Fibroblast of skin of scalp (primary cell): ENCODE measurements at regions not wholly inside any gene's neighbourhood (a gene's known extent, or its start where the extent isn't known, plus 50 kb on each side); places are given as distances from the start of the nearest gene placed in this dataset.

Experiments
- DNase-seq: peaks from one replicate; pipeline ENCODE4 v3.0.0-alpha.2; 2013

DNA sequence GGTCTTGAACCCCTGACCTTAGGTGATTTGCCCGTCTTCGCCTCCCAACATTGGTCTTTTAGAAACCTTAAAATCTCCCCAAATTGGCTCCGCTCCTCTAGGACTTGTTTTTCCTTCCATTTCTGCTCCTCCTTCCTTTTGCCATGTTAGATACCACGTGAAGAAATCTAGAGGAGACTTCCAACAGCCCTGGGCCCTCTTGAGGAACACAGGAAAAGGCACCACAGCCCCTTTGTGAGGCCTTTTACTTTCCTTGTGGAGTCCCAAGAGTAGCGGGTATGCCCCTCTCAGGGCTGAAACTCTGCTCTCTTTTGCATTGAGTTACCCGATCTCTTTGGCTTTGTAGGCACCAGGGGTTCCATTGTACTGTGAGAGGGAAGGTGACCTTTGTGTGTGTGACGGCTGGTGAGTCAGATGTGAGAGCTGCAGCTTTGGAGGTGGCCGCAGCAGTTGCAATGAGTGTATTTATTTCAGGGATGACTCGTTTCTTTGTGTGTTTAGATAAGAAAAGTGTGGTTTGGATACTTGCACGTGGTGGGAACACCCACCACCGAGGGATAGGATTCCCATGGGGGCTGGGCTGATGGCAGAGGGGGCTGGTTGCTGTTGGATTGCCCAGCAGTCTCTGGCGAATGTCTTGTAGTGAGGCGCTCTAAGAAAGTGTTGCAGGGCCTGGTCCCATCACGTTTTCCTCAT, 218.4 kb upstream of the HS6ST1 start:
- DNase-seq = peak; percentile 96

DNA sequence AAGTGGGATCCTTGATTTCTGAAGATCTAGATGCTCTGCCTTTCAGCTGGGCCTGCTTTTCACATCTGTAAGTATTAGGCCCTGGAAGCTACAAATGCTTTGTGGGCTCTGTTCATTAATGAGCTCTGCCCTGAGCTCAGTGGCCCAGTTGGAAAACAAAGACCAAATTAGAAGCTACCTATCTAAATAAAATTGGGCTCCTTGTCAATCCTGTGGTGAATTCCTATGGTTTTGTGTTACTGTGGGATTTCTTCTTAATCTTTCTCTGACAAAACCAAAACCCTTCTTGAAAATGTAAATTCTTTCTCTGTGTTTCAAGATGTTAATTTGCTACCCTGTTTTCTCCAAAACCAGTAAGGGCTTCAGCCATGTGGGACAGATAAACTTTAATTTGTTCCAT, 219.0 kb upstream of the HS6ST1 start:
- no peak for DNase-seq

DNA sequence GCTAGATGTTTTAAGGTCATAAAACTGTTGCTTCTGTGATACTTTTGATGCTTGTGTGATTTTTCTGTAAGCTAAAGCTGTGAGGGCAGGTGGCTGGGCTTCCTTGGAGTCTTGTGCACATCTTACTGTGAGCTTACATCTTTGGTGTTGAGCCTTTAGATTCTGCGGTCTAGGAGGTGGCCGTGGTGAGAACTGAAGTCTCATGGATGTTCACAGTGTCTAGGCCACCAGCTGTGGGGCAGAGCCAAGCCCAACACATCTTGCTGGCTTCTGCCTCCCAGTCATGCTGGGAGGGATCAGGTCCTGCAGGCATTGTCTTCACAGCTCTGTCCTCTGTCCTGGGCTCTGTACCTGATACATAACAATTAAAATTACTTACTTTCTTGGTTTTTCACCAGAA, 219.7 kb upstream of the HS6ST1 start:
- peak; percentile 68 for DNase-seq

DNA sequence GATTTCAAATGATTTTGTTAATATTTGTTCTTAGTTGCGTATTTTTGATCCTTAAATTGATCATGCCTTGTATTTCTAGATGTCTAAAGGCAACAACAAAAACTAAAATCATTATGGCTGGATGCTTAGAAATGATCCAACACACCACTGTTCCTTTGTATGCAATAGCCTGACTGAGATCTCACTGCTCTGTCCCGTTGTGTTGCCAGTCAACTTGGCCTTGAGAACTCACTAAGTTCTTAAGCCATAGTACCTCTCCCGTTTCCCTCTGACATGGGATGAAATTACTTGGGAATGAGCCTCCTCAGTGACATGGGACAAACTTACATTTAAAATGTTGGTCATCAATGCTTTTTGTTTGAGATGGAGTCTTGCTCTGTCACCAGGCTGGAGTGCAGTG, 222.0 kb upstream of the HS6ST1 start:
- no peak for DNase-seq

DNA sequence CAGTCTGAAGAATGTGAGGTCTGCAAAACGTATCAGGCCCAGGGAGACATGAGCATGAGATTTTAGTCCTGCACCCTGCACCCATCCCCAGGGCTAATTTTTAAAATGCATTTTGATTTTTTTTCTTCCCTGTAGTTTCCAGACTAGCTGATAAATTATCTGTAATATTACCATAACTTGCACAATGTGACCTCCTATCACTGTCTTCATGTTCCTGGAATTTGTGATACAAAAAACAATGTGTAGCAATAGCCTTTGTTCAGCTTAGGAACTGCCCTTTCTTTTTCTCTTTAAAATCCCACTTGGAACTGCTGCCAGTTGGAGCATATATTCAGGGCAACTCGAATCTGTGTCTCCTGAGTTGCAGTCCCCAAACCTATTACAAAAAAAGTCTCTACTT, 222.8 kb upstream of the HS6ST1 start:
- no peak for DNase-seq

DNA sequence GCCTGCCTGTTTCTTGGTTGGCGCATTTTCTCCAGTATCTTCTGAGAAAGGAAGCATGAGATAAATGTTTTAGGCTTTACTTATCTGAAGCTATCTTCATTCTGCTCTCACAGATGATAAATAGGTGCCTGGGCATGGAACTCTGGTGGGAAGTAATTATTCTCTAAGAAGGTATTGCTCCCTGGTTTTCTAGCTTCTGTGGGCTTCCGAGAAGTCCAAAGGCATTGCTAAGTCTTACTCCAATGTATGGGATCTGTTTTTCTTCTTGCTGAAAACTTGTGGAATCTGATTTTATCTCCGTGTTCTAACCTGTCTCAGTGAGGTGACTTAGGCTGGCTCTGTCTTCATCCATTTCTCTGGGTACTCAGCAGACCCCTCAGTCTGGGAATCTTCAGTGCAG, 224.4 kb upstream of the HS6ST1 start:
- no peak for DNase-seq

DNA sequence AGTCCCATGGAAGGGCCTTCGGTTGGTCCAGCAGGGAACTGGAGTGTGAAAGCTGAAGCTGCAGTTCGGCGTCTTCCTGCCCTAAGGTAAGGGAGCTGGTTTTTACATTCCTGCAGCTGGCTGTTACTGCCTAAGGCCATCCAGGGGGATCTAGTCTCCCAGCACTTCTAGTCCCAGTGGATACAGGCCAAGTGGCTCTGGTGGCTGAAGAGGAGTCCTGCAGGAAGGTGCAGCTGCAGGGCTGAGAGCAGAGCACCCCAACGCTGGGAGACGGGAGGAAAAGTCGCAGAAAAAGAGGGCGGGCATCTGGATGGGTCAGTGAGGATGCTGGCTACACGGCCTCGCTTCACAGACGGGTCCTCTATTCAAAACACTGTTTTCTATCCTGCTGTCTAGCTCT, 225.0 kb upstream of the HS6ST1 start:
- DNase-seq = no peak

DNA sequence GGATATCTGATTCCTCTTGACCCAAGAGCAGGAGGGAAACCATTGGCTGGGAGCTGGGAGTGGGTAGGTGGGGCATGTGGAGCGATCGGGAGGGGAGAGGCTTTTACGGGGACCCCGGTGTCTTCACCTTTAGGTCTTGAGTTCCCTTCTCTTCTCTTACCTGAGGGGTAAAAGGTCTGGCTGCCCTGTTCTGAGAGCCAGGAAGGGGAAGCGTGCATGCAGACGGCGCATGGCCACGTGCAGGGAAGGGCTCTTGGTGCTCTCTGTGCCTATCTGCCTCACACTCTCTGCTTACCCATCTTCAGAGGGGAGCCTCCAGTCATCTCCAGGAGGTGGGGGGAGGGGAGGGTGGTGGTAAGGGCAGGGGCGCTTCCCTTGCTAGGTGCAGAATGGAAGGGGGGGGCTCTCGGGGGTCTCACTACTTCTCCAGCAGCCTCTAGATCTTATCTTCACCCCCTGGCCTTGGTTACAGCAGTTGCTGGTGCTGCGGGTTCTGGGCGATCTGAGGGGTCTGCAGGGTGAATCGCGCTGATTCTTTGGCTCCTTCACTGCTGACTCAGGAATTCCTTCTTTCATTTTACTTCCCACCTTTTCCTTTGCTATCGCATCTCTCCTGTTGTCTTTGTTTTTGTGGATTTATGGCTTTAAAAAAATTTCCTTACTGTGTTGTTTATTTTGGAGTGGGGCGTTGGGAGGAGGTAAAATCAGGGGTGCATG, 225.8 kb upstream of the HS6ST1 start:
- no peak for DNase-seq

DNA sequence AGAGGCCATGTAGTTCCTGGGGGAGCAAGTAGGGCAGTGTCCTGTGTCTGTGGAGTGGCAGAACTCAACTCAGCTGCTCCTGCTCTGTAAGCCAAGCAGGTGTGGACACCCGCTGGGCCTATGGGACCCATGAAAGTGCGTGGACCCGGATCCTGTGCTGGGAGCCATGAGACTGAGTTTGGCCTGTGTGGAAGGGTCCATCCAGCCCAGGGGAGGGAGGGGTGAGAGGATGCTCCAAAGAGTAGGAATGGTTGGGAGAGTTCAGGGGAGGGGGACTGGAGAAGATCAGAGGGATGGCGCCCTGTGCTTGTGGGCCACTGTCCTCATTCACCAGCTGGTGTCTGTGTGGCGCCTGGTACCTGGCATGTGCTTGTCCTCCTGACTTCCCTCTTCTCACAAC, 226.4 kb upstream of the HS6ST1 start:
- DNase-seq = no peak

DNA sequence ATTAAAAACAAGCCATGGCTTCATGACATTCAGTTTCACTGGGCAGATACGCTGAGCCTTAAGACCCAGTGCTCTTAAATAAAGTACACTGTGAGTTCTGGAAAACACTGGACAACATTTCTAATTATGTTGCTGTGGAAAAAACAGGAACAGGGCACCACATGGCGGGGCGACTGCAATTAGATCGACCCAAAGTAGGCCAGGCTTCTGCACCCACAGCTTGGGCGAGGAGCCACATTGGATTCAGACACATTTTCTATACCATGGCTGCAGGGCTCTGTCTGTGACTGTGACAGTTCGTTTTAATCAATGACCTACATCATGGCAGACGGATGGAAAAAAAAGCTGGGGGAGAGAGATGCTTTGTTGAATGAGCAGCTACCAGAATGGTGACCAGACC, 227.2 kb upstream of the HS6ST1 start:
- DNase-seq = no peak

DNA sequence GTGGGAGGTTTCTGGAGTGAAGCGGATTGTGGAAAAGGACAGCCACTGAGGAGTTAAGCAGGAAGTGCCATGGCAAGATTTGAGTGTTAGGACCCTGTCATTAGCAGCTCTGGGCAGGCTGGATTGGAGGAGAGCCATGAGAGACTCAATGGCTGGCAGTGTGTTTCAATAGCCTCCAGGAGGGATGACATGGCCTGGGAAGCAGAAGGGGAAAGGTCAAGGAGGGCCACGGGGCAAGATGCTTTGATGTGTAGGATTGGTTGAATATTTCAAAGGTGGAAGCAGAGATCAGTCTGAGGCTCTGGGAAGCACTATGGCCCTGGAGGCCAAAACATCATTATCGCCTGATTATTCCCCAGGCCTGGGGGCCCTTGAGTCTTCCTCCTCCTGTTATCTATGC, 229.0 kb upstream of the HS6ST1 start:
- DNase-seq = no peak

DNA sequence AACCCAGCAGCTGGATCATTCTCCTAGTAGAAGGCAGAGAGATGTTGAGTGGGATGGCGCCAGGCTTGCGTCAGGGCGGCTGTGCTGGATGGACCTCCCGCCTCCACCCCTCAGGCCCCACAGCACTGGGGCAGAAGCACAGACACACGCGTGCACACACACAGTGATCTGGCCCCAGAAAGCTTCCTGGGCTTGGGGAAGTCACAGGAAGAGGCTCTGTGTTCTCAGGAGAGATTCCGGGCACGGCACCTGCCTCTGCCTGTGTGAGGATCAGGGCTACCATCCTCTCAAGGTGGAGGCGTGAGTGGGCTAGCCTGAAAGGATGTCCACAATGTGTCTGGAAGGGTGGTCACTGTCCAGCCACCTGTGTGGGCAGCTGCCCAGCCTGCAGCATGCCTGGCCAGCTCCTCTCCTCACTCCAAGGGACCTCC, 229.8 kb upstream of the HS6ST1 start:
- DNase-seq = no peak

DNA sequence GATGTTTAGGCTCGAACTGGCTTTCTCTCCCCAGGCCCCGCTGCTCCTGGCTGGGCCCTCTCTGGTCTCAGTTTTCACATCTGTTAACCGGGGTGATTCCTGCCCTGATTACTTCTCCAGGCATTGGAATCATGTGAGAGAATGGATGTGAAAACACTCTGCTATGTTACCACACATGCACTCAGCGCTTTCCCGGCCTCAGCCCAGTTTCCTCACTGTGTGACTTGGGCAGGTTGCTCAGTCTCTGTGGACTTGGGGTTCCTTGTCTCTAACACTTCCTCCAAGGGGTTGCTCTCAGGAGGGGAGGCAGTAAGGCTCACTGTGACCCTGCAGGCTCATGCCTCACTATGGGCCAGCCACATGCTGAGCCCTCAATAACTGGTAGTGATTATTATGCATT, 230.4 kb upstream of the HS6ST1 start:
- peak; percentile 47 for DNase-seq

DNA sequence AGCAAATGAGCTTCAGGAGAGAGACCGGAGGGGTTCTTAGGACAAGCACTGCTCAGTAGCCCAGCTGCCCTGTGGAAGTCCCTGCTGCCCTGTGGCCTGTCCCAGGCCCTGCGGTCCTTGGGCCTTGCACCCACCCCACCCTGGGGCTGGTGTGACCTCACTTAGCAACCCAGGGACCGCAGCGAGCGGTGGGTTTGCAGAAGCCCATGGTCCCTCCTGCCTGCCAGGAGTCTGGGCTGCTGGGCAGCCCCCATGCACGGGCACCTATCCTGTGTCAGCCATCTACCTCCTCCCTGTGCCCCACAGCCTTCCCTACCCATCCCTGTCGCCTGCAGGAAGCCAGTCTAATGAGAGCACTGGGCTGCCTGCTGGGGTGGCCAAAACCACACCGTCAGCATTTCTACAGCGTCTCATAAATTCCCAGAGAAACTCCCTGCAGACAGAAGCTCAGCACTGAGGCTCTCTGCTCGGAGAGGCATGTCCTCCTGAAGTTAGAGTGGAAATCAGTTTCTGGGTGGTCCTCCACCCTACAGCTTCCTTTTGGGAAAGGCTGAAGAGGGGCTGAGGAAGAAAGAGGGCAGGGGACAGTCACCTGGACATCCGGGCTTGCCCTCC, 231.1 kb upstream of the HS6ST1 start:
- DNase-seq = peak; percentile 73

DNA sequence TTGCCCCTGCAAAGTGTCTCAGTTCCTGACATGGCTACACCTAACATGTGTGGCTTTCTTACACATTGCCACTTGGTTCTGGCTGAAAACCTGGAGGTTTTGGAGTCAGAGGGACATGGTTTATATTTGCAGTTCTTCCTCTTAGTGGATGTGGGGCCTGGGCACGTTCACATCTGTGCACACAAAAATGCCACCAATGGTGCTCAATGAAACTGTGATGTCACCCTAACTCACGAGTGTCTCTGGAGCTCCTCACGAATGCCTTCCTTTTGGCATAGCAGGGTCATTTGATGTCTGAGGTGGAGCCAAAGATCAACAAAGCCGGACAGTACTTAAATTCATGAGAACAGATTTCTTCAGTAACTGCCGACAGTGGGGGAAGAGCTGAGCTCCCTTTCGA, 231.7 kb upstream of the HS6ST1 start:
- DNase-seq = no peak

DNA sequence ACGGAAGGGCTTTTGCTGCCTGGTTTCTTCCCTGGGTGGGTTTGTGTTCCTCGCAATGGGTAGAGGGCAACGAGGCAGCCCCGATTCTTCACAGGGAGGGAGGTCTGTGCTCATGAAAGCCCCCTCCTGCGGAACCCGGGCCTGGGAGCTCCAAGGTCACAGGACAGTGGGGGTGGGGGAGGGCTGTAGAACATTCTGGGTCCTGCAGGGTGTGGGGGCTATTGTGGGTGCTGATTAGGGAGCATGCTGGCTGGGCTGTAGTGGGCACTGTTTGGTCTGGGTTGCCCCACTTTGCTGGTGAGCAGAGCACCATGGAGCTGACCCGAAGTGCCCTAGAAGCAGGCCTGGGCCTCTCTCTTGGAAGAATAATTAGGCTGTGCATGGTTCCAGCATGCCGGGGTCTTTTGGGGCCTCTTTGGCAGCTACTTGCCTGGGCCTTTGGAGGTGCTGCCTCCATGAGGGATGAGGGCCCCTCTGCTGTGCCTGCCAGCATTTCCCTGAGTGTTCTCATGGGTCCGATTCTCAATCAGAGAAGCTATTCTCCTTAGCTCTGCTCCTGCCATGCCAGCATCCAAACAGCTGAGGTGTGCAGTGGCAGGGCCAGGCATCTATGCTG, 232.2 kb upstream of the HS6ST1 start:
- no peak for DNase-seq

DNA sequence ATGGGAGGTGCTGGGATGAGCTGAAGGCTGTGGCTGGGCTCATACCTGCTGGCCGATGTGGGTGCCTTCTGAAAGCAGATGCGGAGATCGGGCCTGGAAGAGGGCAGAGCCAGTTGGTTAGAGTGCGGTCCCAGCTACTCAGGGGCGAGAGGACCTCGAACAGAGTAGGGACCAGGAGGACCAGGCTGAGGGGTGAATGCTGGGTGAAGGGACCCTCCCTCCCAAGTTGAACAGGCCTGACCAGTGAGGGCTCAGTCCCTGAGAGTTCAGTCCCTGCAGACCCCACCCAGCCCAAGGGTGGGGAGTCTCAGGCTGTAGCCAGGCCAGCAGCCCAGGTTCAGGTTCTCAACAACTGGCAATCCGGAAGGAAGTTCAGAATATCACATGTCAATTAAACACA, 232.8 kb upstream of the HS6ST1 start:
- no peak for DNase-seq

DNA sequence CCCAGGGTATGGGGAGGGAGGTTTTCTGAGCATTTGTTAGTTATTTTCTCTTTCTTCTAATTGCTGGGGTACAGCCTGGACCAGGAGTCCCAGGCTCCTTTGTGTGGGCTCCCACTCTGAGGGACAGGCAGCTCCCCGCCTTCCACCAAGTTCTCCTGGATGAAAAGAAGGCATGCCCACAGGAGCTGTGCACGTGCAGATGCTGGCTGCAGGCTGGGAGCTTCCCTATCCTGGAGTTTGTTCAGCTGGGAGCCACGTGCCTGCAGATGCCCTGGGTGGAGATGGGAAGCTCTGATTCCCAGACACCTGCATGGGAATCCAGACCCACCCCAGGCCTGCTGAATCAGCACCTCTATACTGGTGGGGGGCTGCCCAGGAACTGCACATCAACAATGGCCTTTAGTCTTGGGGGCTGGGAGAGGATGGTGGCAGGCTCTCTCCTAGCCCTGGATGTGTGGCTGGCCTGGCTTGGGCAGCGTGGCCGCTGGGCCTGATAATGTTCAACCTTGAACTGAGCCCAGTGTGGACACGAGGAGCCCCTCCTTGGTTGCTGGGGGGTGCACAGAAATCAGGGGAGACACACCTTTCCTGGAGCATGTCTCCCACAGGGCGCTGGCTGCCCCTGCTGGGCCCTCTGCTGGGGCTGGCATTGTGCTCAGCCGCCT, 233.6 kb upstream of the HS6ST1 start:
- no peak for DNase-seq

DNA sequence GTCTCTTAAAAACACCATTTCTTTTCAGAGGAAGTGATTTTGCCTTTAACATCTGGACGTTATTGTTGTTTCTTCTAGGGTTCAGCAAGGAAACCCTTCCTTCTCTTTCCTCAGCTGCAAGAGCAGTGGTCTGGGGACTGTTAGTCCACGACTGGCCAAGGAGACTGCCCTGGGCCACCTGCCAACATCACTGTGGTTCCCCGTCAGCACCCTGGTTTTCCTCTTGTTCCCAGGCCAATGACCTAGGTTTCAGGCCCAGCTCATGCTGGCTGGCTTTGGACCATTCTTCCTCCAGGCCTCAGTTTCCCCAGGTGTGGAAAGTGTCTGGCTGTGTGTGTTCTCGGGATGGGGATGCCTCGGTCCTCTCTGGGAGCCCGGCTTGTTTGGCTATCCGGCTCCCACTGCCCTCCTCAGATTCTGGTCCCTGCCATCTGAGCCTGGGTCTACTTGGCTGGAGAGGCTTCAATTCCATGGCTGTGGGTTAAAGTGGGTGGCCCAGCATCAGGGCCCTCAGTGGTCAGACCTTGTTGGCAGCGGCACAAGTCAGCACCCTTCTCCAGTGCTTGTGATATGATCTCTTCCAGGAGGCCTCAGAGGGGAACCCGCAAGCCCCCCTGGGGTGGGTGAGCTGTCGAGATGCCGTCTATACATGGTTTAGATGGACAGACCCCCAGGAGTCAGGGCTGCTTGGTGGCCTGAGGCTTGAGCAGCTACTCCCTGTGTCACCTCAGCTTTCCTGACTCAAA, 234.3 kb upstream of the HS6ST1 start:
- no peak for DNase-seq

DNA sequence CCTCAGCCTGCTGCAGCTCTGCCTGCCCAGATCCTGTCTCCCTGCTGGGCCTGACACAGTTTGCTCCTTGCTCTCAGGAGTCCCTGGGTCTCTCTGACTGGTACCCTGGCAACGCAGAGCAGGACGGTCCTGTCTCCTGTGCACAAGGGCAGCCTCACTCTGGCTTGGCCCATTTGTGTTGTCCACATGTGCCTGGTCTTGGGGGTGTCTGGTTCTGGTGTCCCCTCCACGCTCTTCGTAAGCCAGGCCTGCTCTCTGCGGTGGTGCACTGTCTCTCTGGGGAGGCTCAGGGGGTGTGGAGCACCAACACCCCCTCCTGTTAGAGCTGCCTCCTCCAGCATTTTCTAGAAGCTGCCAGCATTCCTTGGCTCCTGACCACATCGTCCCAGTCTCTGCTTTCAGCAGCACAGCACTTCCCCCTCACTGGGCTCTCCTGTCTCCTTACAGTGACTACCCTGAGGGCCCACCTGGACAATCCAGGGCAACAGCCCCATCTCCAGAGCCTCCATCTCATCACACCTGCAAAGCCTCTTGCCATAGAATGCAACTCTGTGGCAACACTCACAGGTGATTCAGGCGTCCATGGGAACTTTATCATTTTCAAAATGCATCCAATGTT, 235.6 kb upstream of the HS6ST1 start:
- DNase-seq = no peak

DNA sequence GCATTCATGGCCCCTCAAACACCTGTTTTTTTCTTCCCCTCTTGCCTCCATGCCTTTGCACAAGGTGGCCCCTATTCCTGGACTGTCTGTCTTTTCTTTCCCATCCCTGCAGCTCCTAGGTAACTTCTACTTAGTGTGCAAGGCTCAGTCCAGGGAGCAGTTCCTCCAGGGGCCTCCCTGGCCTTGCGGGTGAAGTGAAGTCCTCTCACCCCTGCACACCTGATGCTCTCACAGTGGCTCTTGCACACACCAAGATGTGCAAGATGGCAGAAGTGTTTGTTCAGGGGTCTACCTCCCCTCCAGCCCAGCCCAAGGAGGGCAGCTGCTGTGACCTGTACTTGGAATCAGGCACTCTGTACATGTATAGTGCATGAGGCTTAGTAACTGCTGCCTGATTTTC, 236.8 kb upstream of the HS6ST1 start:
- no peak for DNase-seq

DNA sequence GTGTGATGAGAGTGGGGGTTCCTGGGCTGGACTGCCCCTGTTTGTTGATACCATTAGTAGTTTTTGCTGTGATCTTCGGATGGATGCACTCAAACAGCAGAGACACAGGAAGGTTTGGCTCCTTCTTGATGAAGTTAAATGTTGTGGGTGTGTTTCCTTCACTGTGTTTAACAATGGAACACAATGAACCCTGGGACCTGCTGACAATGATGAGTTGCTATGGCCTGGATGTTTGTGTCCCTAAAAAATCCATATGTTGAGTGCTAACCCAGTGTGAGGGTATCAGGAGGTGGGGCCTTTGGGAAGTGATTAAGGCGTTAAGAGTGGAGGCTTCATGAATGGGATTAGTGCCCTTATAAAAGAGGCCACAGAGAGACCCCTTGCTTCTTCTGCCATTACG, 237.4 kb upstream of the HS6ST1 start:
- no peak for DNase-seq
